SK-N-SH (cell line): ENCODE measurements at regions not wholly inside any gene's neighbourhood (a gene's known extent, or its start where the extent isn't known, plus 50 kb on each side); places are given as distances from the start of the nearest gene placed in this dataset.

Experiments
- FOXM1 ChIP-seq: IDR thresholded peaks from 2 replicates; pipeline ENCODE4 v1.4.0; 2012; ENCODE audit warnings: low read depth, mild to moderate bottlenecking
- GATA2 ChIP-seq: sonication (generic); formaldehyde crosslinking; IDR thresholded peaks from 2 replicates; pipeline ENCODE4 v1.5.0; 2020; ENCODE audit warnings: mild to moderate bottlenecking, missing genetic modification reagents
- JUND ChIP-seq: IDR thresholded peaks from 2 replicates; pipeline ENCODE4 v1.4.0; 2012
- MXI1 ChIP-seq: IDR thresholded peaks from 2 replicates; pipeline ENCODE4 v1.6.1; 2012; ENCODE audit warnings: mild to moderate bottlenecking, low read depth, low read length, improper control_type of control experiment
- POLR2AphosphoS5 ChIP-seq: IDR thresholded peaks from 2 replicates; pipeline ENCODE4 v1.6.1; 2012; ENCODE audit warnings: low read depth, low read length
- REST ChIP-seq: IDR thresholded peaks from 2 replicates; pipeline ENCODE4 v1.6.1; 2012; ENCODE audit warnings: mild to moderate bottlenecking, low read depth, low read length, moderate library complexity
- RXRA ChIP-seq: IDR thresholded peaks from 2 replicates; pipeline ENCODE4 v1.4.0; 2012; ENCODE audit warnings: low read depth, mild to moderate bottlenecking, borderline replicate concordance
- SMC3 ChIP-seq: IDR thresholded peaks from 2 replicates; pipeline ENCODE4 v1.6.1; 2012; ENCODE audit warnings: low read depth, low read length, improper control_type of control experiment
- TAF1 ChIP-seq: IDR thresholded peaks from 2 replicates; pipeline ENCODE4 v1.6.1; 2012; ENCODE audit warnings: low read depth, mild to moderate bottlenecking, low read length, moderate library complexity, borderline replicate concordance
- USF2 ChIP-seq: fragments of 150-350 bp; IDR thresholded peaks from 2 replicates; pipeline ENCODE4 v1.6.1; 2017; ENCODE audit warnings: antibody characterized with exemption, low read length, low read depth, borderline replicate concordance
- YY1 ChIP-seq: IDR thresholded peaks from 2 replicates; pipeline ENCODE4 v1.4.0; 2012; ENCODE audit warnings: low read depth, mild to moderate bottlenecking
- TF ChIP-seq, protein P1 (sequence below): fragments of 200-600 bp; sonication (generic); IDR thresholded peaks from 2 replicates; pipeline ENCODE4 v1.6.1; 2017; ENCODE audit warnings: antibody characterized with exemption, mild to moderate bottlenecking, moderate library complexity
- TF ChIP-seq, protein P2 (sequence below): IDR thresholded peaks from 2 replicates; pipeline ENCODE4 v1.4.0; 2012; ENCODE audit warnings: low read depth, borderline replicate concordance

DNA sequence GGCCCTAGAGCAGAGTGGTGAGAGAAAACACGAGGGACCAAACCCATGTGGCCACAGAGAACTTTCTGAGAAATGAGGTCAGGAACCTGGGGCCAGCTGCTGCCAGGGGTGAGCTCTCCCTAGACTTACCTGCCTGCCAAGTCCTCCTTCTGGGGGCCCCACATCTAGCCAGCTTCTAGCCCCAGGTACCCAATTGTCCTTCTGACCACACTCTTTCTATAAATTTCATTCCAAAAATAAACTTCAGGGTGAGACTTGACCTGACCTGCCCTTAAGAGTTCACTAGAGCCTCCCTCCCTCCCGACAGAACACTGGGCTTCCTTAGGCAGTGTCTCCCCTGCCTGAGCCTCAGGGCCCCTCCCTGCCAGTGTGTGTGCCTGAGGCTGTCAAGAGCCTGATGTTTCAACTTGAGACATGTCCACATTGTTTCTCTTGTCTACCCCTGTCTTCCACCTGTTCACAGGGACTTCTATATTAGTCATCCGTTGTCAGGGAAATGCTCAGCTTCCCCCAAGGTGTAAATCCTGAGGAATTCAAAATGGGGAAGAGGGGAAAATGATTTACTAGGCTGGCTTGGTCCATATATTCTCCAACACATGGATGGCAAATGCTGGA is 312.8 kb upstream of the TLE3 start:
- TF ChIP-seq, protein P1, sequence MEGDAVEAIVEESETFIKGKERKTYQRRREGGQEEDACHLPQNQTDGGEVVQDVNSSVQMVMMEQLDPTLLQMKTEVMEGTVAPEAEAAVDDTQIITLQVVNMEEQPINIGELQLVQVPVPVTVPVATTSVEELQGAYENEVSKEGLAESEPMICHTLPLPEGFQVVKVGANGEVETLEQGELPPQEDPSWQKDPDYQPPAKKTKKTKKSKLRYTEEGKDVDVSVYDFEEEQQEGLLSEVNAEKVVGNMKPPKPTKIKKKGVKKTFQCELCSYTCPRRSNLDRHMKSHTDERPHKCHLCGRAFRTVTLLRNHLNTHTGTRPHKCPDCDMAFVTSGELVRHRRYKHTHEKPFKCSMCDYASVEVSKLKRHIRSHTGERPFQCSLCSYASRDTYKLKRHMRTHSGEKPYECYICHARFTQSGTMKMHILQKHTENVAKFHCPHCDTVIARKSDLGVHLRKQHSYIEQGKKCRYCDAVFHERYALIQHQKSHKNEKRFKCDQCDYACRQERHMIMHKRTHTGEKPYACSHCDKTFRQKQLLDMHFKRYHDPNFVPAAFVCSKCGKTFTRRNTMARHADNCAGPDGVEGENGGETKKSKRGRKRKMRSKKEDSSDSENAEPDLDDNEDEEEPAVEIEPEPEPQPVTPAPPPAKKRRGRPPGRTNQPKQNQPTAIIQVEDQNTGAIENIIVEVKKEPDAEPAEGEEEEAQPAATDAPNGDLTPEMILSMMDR: no peak
- TF ChIP-seq REST: no peak
- no peak for TF ChIP-seq SMC3
- no peak for TF ChIP-seq RXRA
- TF ChIP-seq FOXM1: no peak
- no peak for TF ChIP-seq JUND
- TF ChIP-seq, protein P2, sequence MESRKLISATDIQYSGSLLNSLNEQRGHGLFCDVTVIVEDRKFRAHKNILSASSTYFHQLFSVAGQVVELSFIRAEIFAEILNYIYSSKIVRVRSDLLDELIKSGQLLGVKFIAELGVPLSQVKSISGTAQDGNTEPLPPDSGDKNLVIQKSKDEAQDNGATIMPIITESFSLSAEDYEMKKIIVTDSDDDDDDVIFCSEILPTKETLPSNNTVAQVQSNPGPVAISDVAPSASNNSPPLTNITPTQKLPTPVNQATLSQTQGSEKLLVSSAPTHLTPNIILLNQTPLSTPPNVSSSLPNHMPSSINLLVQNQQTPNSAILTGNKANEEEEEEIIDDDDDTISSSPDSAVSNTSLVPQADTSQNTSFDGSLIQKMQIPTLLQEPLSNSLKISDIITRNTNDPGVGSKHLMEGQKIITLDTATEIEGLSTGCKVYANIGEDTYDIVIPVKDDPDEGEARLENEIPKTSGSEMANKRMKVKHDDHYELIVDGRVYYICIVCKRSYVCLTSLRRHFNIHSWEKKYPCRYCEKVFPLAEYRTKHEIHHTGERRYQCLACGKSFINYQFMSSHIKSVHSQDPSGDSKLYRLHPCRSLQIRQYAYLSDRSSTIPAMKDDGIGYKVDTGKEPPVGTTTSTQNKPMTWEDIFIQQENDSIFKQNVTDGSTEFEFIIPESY: no peak
- TF ChIP-seq POLR2AphosphoS5: no peak
- TF ChIP-seq TAF1: no peak
- TF ChIP-seq MXI1: no peak
- TF ChIP-seq GATA2 (CRISPR knock-in tag): no peak
- no peak for TF ChIP-seq YY1
- TF ChIP-seq USF2: no peak
